WTC11 (cell line): ENCODE measurements at regions not wholly inside any gene's neighbourhood (a gene's known extent, or its start where the extent isn't known, plus 50 kb on each side); places are given as distances from the start of the nearest gene placed in this dataset.

Experiments
- ATAC-seq: fragments of 200-7000 bp; cut with Tn5 transposase; 2 replicates; pipeline ENCODE4 v1.10.0; 2021; ENCODE audit warnings: mild to moderate bottlenecking, moderate library complexity
- CTCF ChIA-PET: fragments of 300-600 bp; sonication (Branson Sonifier 250); formaldehyde crosslinking; loops from one replicate; lab custom pipeline; 2021; ENCODE audit warnings: antibody characterized with exemption; lab: Charles Lee
- POLR2A ChIA-PET: fragments of 350-600 bp; sonication (Branson Sonifier 250); formaldehyde crosslinking; loops from one replicate; lab custom pipeline; 2021; ENCODE audit warnings: antibody characterized with exemption; lab: Charles Lee
- DNase-seq: peaks from one replicate; pipeline ENCODE4 v3.0.0; 2021; ENCODE audit warnings: low spot score
- H3K27ac Mint-ChIP-seq: 2 replicates; pipeline ENCODE4 v1.8.0; 2021; ENCODE audit warnings: mixed read lengths
- H3K27me3 Mint-ChIP-seq: 2 replicates; pipeline ENCODE4 v1.8.0; 2021; ENCODE audit warnings: low read depth, mild to moderate bottlenecking, moderate library complexity, mixed read lengths
- H3K36me3 Mint-ChIP-seq: 2 replicates; pipeline ENCODE4 v1.8.0; 2021; ENCODE audit warnings: mixed read lengths
- H3K4me1 Mint-ChIP-seq: 2 replicates; pipeline ENCODE4 v1.8.0; 2022; ENCODE audit warnings: mixed read lengths
- H3K4me3 Mint-ChIP-seq: 2 replicates; pipeline ENCODE4 v1.8.0; 2021; ENCODE audit warnings: mild to moderate bottlenecking, moderate library complexity, mixed read lengths
- H3K9me3 Mint-ChIP-seq: 2 replicates; pipeline ENCODE4 v1.8.0; 2021; ENCODE audit warnings: mixed read lengths
- CBFB ChIP-seq: sonication (generic); formaldehyde crosslinking; IDR thresholded peaks from 2 replicates; pipeline ENCODE4 v1.8.1; 2022; ENCODE audit warnings: mild to moderate bottlenecking, low read depth, missing genetic modification reagents
- GRHL2 ChIP-seq: fragments of 250-450 bp; sonication (Bioruptor Pico); IDR thresholded peaks from 2 replicates; pipeline ENCODE4 v1.8.0; 2022; ENCODE audit warnings: mild to moderate bottlenecking, moderate library complexity; ENCODE audit not compliant: insufficient replicate concordance, severe bottlenecking
- JUN ChIP-seq: sonication (generic); formaldehyde crosslinking; IDR thresholded peaks from 2 replicates; pipeline ENCODE4 v1.8.0; 2023; ENCODE audit warnings: mild to moderate bottlenecking, missing genetic modification reagents
- KAT7 ChIP-seq: sonication (generic); formaldehyde crosslinking; IDR thresholded peaks from 2 replicates; pipeline ENCODE4 v1.8.1; 2023; ENCODE audit warnings: missing genetic modification reagents, mild to moderate bottlenecking, borderline replicate concordance
- MYBL2 ChIP-seq: sonication (generic); formaldehyde crosslinking; IDR thresholded peaks from 2 replicates; pipeline ENCODE4 v1.8.1; 2023; ENCODE audit warnings: mild to moderate bottlenecking, moderate library complexity, missing genetic modification reagents
- NFATC4 ChIP-seq: fragments of 250-450 bp; sonication (Bioruptor Pico); IDR thresholded peaks from 2 replicates; pipeline ENCODE4 v1.9.0; 2021; ENCODE audit warnings: mild to moderate bottlenecking
- RELA ChIP-seq: sonication (generic); formaldehyde crosslinking; IDR thresholded peaks from 2 replicates; pipeline ENCODE4 v1.8.1; 2022; ENCODE audit warnings: missing genetic modification reagents, mild to moderate bottlenecking, borderline replicate concordance
- TCF7 ChIP-seq: sonication (generic); formaldehyde crosslinking; IDR thresholded peaks from 2 replicates; pipeline ENCODE4 v1.8.0; 2022; ENCODE audit warnings: mild to moderate bottlenecking, low read depth, missing genetic modification reagents, moderate library complexity
- TP53 ChIP-seq: sonication (generic); formaldehyde crosslinking; IDR thresholded peaks from 2 replicates; pipeline ENCODE4 v1.8.1; 2023; ENCODE audit warnings: mild to moderate bottlenecking, missing genetic modification reagents
- ZNF121 ChIP-seq: sonication (generic); formaldehyde crosslinking; IDR thresholded peaks from 2 replicates; pipeline ENCODE4 v1.8.0; 2023; ENCODE audit warnings: missing genetic modification reagents
- ZNF219 ChIP-seq: sonication (generic); formaldehyde crosslinking; IDR thresholded peaks from 2 replicates; pipeline ENCODE4 v1.8.0; 2023; ENCODE audit warnings: missing genetic modification reagents, mild to moderate bottlenecking, borderline replicate concordance
- ZNF423 ChIP-seq: fragments of 250-450 bp; sonication (Bioruptor Pico); IDR thresholded peaks from 2 replicates; pipeline ENCODE4 v2.1.2; 2022; ENCODE audit warnings: mild to moderate bottlenecking, moderate library complexity
- TF ChIP-seq, protein P1 (sequence below): fragments of 250-450 bp; sonication (Bioruptor Pico); IDR thresholded peaks from 2 replicates; pipeline ENCODE4 v1.8.0; 2021; ENCODE audit warnings: mild to moderate bottlenecking
- TF ChIP-seq, protein P2 (sequence below): sonication (generic); formaldehyde crosslinking; IDR thresholded peaks from 2 replicates; pipeline ENCODE4 v1.8.1; 2023; ENCODE audit warnings: mild to moderate bottlenecking, moderate library complexity, missing genetic modification reagents
- TF ChIP-seq, protein P3 (sequence below): fragments of 250-450 bp; sonication (Bioruptor Pico); IDR thresholded peaks from 2 replicates; pipeline ENCODE4 v1.9.0; 2021; ENCODE audit warnings: mild to moderate bottlenecking
- TF ChIP-seq, protein P4 (sequence below): sonication (generic); formaldehyde crosslinking; IDR thresholded peaks from 2 replicates; pipeline ENCODE4 v1.8.0; 2022; ENCODE audit warnings: mild to moderate bottlenecking, missing genetic modification reagents
- TF ChIP-seq, protein P5 (sequence below): sonication (generic); formaldehyde crosslinking; IDR thresholded peaks from 2 replicates; pipeline ENCODE4 v1.8.0; 2022; ENCODE audit warnings: mild to moderate bottlenecking, missing genetic modification reagents
- TF ChIP-seq, protein P6 (sequence below): fragments of 250-450 bp; sonication (Bioruptor Pico); IDR thresholded peaks from 2 replicates; pipeline ENCODE4 v2.1.2; 2022; ENCODE audit warnings: mild to moderate bottlenecking, moderate library complexity
- TF ChIP-seq, protein P7 (sequence below): sonication (generic); formaldehyde crosslinking; IDR thresholded peaks from 2 replicates; pipeline ENCODE4 v1.8.1; 2022; ENCODE audit warnings: low read depth, missing genetic modification reagents, borderline replicate concordance

DNA sequence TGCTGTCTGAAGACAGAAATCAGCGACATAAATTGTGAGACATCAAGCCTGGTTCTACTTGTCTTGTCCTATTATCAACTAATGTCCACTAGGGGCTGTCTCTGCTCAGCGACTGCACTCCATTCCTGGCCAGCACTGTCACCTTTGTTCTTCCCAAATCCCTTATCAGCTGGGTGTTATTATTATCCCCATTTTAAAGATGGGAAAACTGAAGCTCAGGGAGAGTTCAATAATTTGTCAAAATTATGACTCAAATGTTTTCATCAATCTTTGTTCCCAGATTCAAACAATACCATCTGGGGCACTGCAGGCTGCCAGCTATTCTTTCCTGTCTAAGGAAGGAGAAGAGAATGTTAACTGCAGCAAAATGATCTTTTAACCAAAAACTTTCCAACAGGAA, 431.6 kb upstream of the NFE2L3 start:
- DNase-seq: no peak
- peaks cover 11% of the 10 kb centered on the region for H3K4me1 Mint-ChIP-seq
- CTCF ChIA-PET: interaction anchor here (0.6 to 1.9 kb wide), 12 partner anchors 12 to 134 kb away, joined by 3 to 21 read pairs (median 4); no protein-coding TSS in a partner anchor

DNA sequence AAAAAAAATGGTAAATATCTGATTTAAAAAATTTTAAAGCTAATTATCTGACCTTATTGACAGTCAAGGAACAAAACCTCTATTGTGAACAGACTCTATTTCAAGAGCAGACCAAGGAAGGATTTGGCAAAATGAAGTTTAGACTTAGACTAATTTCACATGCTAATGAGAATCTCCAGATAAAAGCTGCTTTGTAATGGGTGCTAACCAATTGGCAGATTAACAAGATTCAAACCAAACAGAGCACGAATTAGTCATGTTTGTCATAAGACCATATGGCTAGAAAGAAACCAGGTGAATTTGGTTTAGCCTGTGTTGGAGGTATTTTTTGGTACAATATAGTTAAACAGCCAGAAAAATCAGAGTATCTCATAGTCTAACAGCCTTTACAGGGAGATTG, 429.1 kb upstream of the NFE2L3 start:
- no peak overlapping the region for H3K4me3 Mint-ChIP-seq
- ATAC-seq (no peak), DNase-seq (no peak)
- no peaks in the 10 kb centered on the region for H3K36me3 Mint-ChIP-seq
- H3K4me1 Mint-ChIP-seq: peaks cover 32% of the 10 kb centered on the region
- H3K27me3 Mint-ChIP-seq: no peaks in the 10 kb centered on the region
- TF ChIP-seq ZNF219 (CRISPR knock-in tag) (no peak), TP53 (CRISPR knock-in tag) (no peak), ZNF423 (no peak), JUN (CRISPR knock-in tag) (no peak), GRHL2 (CRISPR knock-in tag) (no peak), NFATC4 (CRISPR knock-in tag) (no peak), ZNF121 (CRISPR knock-in tag) (no peak), RELA (CRISPR knock-in tag) (no peak)
- TF ChIP-seq, protein P1, sequence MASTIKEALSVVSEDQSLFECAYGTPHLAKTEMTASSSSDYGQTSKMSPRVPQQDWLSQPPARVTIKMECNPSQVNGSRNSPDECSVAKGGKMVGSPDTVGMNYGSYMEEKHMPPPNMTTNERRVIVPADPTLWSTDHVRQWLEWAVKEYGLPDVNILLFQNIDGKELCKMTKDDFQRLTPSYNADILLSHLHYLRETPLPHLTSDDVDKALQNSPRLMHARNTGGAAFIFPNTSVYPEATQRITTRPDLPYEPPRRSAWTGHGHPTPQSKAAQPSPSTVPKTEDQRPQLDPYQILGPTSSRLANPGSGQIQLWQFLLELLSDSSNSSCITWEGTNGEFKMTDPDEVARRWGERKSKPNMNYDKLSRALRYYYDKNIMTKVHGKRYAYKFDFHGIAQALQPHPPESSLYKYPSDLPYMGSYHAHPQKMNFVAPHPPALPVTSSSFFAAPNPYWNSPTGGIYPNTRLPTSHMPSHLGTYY (CRISPR knock-in tag): no peak
- TF ChIP-seq, protein P2, sequence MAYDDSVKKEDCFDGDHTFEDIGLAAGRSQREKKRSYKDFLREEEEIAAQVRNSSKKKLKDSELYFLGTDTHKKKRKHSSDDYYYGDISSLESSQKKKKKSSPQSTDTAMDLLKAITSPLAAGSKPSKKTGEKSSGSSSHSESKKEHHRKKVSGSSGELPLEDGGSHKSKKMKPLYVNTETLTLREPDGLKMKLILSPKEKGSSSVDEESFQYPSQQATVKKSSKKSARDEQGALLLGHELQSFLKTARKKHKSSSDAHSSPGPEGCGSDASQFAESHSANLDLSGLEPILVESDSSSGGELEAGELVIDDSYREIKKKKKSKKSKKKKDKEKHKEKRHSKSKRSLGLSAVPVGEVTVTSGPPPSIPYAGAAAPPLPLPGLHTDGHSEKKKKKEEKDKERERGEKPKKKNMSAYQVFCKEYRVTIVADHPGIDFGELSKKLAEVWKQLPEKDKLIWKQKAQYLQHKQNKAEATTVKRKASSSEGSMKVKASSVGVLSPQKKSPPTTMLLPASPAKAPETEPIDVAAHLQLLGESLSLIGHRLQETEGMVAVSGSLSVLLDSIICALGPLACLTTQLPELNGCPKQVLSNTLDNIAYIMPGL (CRISPR knock-in tag): no peak
- TF ChIP-seq, protein P3, sequence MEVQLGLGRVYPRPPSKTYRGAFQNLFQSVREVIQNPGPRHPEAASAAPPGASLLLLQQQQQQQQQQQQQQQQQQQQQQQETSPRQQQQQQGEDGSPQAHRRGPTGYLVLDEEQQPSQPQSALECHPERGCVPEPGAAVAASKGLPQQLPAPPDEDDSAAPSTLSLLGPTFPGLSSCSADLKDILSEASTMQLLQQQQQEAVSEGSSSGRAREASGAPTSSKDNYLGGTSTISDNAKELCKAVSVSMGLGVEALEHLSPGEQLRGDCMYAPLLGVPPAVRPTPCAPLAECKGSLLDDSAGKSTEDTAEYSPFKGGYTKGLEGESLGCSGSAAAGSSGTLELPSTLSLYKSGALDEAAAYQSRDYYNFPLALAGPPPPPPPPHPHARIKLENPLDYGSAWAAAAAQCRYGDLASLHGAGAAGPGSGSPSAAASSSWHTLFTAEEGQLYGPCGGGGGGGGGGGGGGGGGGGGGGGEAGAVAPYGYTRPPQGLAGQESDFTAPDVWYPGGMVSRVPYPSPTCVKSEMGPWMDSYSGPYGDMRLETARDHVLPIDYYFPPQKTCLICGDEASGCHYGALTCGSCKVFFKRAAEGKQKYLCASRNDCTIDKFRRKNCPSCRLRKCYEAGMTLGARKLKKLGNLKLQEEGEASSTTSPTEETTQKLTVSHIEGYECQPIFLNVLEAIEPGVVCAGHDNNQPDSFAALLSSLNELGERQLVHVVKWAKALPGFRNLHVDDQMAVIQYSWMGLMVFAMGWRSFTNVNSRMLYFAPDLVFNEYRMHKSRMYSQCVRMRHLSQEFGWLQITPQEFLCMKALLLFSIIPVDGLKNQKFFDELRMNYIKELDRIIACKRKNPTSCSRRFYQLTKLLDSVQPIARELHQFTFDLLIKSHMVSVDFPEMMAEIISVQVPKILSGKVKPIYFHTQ: no peak
- TF ChIP-seq, protein P4, sequence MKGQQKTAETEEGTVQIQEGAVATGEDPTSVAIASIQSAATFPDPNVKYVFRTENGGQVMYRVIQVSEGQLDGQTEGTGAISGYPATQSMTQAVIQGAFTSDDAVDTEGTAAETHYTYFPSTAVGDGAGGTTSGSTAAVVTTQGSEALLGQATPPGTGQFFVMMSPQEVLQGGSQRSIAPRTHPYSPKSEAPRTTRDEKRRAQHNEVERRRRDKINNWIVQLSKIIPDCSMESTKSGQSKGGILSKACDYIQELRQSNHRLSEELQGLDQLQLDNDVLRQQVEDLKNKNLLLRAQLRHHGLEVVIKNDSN: no peak
- TF ChIP-seq, protein P5, sequence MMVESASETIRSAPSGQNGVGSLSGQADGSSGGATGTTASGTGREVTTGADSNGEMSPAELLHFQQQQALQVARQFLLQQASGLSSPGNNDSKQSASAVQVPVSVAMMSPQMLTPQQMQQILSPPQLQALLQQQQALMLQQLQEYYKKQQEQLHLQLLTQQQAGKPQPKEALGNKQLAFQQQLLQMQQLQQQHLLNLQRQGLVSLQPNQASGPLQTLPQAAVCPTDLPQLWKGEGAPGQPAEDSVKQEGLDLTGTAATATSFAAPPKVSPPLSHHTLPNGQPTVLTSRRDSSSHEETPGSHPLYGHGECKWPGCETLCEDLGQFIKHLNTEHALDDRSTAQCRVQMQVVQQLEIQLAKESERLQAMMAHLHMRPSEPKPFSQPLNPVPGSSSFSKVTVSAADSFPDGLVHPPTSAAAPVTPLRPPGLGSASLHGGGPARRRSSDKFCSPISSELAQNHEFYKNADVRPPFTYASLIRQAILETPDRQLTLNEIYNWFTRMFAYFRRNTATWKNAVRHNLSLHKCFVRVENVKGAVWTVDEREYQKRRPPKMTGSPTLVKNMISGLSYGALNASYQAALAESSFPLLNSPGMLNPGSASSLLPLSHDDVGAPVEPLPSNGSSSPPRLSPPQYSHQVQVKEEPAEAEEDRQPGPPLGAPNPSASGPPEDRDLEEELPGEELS (CRISPR knock-in tag): no peak
- H3K27ac Mint-ChIP-seq: no peak overlapping the region
- ChIA-PET POLR2A (no interaction called here), CTCF (interaction anchor here (1.1 to 1.5 kb wide), 2 partner anchors 11 to 37 kb away, joined by 4 to 5 read pairs; no protein-coding TSS in a partner anchor)
- no peaks in the 10 kb centered on the region for H3K9me3 Mint-ChIP-seq

More for the DNA sequence above, 431.6 kb upstream of the NFE2L3 start:
- POLR2A ChIA-PET: no interaction called here
- no peaks in the 10 kb centered on the region for H3K27me3 Mint-ChIP-seq
- peak; percentile 74; the same call in 1 of the 2 replicates for ATAC-seq
- no peak overlapping the region for H3K27ac Mint-ChIP-seq
- no peaks in the 10 kb centered on the region for H3K9me3 Mint-ChIP-seq
- TF ChIP-seq, protein P6, sequence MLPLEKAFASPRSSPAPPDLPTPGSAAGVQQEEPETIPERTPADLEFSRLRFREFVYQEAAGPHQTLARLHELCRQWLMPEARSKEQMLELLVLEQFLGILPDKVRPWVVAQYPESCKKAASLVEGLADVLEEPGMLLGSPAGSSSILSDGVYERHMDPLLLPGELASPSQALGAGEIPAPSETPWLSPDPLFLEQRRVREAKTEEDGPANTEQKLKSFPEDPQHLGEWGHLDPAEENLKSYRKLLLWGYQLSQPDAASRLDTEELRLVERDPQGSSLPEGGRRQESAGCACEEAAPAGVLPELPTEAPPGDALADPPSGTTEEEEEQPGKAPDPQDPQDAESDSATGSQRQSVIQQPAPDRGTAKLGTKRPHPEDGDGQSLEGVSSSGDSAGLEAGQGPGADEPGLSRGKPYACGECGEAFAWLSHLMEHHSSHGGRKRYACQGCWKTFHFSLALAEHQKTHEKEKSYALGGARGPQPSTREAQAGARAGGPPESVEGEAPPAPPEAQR (CRISPR knock-in tag): no peak
- TF ChIP-seq MYBL2 (CRISPR knock-in tag) (no peak), CBFB (CRISPR knock-in tag) (no peak), ZNF423 (no peak), KAT7 (no peak), TCF7 (CRISPR knock-in tag) (no peak)
- TF ChIP-seq, protein P7, sequence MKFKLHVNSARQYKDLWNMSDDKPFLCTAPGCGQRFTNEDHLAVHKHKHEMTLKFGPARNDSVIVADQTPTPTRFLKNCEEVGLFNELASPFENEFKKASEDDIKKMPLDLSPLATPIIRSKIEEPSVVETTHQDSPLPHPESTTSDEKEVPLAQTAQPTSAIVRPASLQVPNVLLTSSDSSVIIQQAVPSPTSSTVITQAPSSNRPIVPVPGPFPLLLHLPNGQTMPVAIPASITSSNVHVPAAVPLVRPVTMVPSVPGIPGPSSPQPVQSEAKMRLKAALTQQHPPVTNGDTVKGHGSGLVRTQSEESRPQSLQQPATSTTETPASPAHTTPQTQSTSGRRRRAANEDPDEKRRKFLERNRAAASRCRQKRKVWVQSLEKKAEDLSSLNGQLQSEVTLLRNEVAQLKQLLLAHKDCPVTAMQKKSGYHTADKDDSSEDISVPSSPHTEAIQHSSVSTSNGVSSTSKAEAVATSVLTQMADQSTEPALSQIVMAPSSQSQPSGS: no peak
- no peaks in the 10 kb centered on the region for H3K36me3 Mint-ChIP-seq
- H3K4me3 Mint-ChIP-seq: no peak overlapping the region
